ENCODE measurements at regions not wholly inside any gene's neighbourhood (a gene's known extent, or its start where the extent isn't known, plus 50 kb on each side); places are given as distances from the start of the nearest gene placed in this dataset.

- no peak for TF ChIP-seq ZNF462 (CRISPR knock-in tag; IDR thresholded peaks at IDR 0.05)
- no peak for TF ChIP-seq CREB1 (CRISPR knock-in tag; IDR thresholded peaks at IDR 0.05; ENCODE audit: low read depth)
- TF ChIP-seq EZH2 (IDR thresholded peaks at IDR 0.05; ENCODE audit: low read depth, unreplicated experiment) = no peak
Observed at GRCh38 chr1:90187323-90187585, 192.3 kb downstream of the ZNF326 start (continued).

GRCh38 chr1:90186506-90187322 is 191.8 kb downstream of the ZNF326 start:
- Mint-ChIP-seq H3K36me3 (ENCODE audit: low read depth) (no peaks in the 10 kb centered on the region), H3K4me1 (peaks cover under 1% of the 10 kb centered on the region; the same call in 1 of the 3 replicates), H3K4me3 (no peak overlapping the region), H3K27me3 (ENCODE audit: insufficient read depth, low read depth, poor library complexity) (peaks cover 3% of the 10 kb centered on the region), H3K27ac (no peak overlapping the region), H3K9me3 (no peaks in the 10 kb centered on the region)
- Histone ChIP-seq H3K4me1 (ENCODE audit: insufficient read depth) (peaks cover under 1% of the 10 kb centered on the region; the same call in 1 of the 2 replicates), H3K9me2 (ENCODE audit: insufficient read depth) (0 out of 2 replicates have a peak, but pooled peaks cover 3% of the 10 kb centered on the region), H3K79me2 (replicated peaks; ENCODE audit: insufficient read depth) (no peaks in the 10 kb centered on the region), H4K20me1 (replicated peaks; ENCODE audit: insufficient read depth) (no peaks in the 10 kb centered on the region), H3F3A (replicated peaks; ENCODE audit: low read depth) (no peaks in the 10 kb centered on the region), H3K36me3 (ENCODE audit: insufficient read depth) (no peaks in the 10 kb centered on the region), H3K4me2 (no peak overlapping the region), H3K27me3 (ENCODE audit: insufficient read depth) (no peaks in the 10 kb centered on the region), H2AFZ (no peak overlapping the region), H3K4me3 (no peak overlapping the region), H3K27ac (ENCODE audit: low read depth) (no peak overlapping the region)
- no peak for ATAC-seq
- DNase-seq (ENCODE audit: low spot score) = no peak
- TF ChIP-seq ZNF331 (CRISPR knock-in tag; IDR thresholded peaks at IDR 0.05; ENCODE audit: low read depth) = no peak

Measured in GM23338 (cell line).